ENCODE measurements at regions not wholly inside any gene's neighbourhood (a gene's known extent, or its start where the extent isn't known, plus 50 kb on each side); places are given as distances from the start of the nearest gene placed in this dataset.

DNA sequence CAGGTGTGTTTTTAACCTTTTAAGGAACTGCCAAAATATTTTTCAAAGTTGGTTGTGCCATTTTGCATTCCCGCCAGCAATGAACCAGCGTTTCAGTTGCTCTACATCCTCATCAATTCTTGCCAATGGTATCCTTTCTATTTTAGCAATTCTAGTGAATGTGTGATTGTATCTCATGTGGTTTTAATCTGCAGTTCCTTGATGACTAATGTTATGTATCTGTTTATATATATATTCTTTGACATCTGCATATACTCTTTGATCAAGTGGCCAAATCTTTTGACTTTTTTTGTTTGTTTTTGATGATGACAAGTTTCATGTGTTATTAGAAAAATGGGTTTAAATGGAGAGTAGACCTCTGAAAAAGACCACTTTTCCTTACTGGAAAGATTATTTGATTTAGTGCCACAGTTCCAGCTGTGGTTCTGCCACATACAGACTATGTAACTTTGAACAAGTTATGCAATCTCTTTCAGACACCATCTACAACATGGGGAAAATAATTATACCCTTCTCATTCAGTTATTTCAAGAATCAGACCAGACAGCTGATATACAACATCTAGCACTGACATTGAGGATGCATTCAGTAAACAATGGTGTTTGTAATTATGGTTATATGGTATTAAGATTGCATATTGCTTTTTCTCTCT is 146.3 kb upstream of the CNOT2 start:
- TF ChIP-seq, protein P1, sequence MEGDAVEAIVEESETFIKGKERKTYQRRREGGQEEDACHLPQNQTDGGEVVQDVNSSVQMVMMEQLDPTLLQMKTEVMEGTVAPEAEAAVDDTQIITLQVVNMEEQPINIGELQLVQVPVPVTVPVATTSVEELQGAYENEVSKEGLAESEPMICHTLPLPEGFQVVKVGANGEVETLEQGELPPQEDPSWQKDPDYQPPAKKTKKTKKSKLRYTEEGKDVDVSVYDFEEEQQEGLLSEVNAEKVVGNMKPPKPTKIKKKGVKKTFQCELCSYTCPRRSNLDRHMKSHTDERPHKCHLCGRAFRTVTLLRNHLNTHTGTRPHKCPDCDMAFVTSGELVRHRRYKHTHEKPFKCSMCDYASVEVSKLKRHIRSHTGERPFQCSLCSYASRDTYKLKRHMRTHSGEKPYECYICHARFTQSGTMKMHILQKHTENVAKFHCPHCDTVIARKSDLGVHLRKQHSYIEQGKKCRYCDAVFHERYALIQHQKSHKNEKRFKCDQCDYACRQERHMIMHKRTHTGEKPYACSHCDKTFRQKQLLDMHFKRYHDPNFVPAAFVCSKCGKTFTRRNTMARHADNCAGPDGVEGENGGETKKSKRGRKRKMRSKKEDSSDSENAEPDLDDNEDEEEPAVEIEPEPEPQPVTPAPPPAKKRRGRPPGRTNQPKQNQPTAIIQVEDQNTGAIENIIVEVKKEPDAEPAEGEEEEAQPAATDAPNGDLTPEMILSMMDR (conservative IDR thresholded peaks at IDR 0.05 in 1 of 2, IDR thresholded peaks at IDR 0.05 in 1 of 2; ENCODE audit: extremely low read depth in 1 of 2, insufficient read depth in 1 of 2, low read depth in 1 of 2, low read length in 2 of 2), result no peak
- TF ChIP-seq EZH2 (IDR thresholded peaks at IDR 0.05; ENCODE audit: borderline replicate concordance, low read length), result no peak
